ENCODE measurements at regions not wholly inside any gene's neighbourhood (a gene's known extent, or its start where the extent isn't known, plus 50 kb on each side); places are given as distances from the start of the nearest gene placed in this dataset.

DNA sequence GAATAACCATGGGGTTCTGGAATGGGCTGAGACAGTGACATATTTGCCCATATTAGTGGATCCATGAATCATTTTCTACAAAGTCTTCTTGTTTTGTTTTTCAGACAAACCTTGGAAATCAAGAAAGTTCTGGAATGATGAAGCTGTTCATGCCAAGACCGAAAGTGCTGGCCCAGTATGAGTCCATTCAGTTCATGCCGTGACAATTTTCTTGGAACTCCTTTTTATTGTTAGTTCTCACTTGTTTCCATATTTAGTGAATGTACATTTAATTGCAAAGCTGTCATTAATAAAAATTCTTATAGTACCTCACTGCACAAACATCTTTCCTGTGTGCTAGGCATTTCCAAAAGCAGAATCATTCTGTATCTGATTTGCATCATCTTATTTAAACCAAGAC, 100.6 kb upstream of the KCNJ15 start:
- DNase-seq: no peak

DNA sequence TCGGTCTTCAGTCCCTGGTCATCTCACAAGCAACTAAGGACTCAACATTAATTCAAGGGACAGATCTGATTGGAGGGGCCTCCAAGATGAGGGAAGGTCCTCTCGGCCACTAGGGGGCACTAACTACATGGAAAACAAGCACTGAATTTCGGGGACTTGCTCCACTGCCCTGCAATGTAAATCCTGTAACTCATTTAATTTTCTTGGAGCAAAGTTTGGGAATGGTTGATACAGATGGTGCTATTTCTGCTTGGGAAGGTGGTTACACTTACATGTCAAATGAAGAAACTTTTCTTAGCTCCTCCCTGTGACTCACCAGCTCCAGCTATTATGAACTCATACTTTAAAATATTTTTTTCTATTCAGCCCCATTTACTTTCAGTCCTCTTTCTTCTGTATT, 97.4 kb upstream of the KCNJ15 start:
- DNase-seq: peak; percentile 54 to 70

DNA sequence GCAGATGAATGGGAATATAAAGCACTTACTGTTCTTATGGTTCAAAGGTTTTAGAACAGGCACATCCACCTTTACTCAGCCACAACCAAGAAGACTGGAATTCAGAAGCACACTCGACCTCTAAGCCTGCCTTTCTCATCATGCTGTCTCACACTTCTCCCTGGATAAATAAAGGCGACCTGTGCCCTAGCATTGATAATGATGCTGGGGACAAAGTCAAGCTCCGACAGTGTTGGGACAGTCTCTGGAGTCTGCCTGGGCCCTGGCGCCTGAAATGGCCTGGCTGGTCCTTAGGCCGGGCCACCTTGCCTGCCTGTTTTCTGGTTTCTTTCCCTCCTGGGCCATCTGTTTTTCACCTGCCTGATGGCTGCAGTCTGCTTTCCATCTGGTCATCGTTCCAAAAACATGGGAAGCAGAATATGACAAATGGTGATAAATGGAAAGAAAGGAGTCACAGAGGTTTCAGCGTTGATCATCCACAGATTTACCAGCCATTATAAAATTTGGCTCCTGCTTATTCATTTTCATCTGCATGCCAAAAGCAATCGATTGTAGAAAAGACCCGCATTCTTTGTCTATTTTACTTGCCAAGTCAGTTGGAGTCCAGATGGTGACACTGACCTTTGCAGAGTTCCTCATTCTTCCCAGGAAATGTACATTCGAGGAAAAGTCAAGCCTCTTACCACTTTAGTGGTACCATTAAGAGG, 91.2 kb upstream of the KCNJ15 start:
- no peak for DNase-seq

DNA sequence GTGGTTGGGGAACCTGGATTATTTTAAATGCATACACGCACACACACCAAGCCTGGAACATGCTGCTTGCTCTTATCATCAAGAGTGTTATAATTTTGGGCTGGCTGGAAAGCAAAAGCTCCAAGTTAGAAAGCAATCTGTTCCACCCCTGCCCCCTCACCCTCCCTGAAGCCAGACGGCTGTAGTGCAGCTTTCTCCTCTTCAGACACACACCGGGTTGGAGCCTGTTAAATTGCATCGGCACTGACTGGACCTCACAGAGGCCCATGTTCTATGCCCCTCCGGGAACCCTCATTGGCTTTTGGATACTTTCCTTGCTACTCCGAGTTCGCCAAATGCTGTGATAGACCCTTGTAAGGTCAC, 90.6 kb upstream of the KCNJ15 start:
- no peak for DNase-seq

DNA sequence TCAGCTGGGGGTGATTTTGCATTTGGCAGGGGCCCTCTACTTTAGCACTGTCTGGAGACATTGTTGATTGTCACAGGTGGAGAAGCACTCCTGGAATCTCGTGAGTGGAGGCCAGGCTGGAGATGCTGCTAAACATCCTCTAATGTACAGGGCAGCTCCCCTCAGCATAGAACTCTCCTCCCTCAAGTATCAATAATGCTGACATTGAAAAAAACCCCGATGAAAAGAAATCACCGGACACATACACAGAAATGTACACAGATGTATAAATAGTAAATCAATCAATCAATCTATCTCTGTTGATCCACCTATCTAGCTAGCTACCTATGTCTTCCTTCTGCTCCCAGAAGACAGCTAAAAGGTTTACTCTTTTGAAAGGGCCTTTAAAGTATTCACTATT, 89.4 kb upstream of the KCNJ15 start:
- DNase-seq: no peak

DNA sequence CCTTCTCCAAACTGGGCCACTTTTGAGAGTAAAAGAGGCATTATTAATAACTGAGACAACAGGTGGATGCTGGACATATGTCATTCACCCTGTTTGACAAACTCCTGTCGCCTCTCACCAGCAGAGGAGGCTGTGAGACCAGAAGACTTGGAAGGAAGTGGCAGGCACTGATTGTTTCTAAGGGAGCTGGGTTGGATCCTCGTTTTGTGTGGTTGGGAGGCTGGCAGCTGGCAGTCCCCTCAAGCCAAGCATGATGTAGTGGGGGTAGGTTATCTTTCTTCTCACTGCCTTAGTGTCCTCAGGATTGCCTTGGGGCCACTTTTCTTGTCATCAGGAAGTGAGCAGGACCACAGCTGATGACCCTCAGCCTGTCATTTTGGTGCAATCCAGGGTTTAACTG, 86.5 kb upstream of the KCNJ15 start:
- peak; percentile 6 to 21 for DNase-seq

DNA sequence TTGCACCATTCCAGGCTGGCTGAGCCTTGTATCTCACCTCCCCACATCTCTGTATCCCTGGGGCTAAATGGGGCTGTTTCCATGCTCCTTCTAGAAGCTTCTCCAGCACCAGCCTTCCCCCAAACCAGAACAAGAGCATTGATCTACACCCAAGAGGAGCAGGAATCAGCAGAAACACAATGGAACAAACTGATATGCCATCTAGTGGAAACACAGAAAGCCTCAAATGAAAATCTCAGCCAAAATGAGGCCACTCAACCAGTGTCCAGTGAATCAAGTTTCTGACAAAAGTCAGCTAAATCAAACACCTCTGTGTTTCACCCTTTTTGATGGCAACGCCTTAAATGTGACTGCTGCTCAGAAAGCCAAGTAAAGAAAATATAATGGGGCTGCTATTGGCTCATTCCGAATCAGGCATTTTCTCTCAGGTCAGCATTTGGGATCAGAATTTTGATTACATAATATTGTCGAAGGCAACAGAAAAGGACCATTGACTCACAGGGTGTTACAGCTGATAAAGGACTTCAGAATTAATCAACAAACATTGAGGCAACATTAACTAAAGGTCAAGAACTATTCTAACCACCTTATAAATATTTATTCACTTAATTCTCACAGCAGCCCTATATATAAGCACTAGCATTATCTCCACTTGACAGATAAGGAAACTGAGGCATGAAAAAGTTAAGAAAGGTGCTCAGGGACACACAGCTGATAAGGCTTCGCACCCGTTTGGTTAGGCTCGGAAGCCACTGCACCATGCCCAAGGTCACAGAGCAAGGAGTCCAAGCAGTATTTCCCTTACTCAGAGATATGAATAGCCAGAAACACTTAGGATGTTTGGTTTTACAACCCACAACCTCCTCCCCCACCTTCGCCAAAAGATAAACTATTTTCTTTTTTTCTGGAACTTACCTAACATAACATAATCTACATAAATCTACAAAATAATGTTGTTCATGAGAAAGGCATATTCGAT, 85.8 kb upstream of the KCNJ15 start:
- DNase-seq: no peak

DNA sequence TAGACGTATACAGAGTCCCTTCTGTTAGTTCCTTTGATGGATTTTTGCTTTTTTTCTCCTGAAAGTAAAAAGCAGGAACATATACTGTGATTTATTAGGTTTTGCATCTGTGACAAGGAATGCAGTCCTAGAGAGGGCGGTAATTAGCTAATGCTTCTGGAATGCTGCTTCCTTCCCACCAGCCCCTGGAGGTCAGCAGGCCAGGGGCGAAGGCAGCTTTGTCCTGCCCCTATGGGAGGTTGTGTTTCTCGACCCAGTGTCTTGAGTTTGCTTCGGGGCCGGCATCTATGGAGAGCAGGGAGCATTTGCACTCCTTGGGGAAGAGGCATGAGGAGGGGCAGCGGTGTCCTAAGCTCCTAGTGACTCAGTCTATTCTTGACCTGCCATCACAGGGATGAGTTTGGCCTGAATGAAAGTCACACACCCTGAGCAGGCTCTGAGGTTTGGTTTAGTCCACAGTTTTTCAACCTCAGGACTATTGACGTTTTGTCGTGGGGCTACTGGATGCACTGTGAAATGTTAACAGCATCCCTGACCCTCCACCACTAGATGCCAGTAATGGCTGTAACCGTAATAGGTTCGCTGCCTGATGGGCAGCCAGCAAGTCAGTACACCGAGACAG, 85.0 kb upstream of the KCNJ15 start:
- DNase-seq: no peak

DNA sequence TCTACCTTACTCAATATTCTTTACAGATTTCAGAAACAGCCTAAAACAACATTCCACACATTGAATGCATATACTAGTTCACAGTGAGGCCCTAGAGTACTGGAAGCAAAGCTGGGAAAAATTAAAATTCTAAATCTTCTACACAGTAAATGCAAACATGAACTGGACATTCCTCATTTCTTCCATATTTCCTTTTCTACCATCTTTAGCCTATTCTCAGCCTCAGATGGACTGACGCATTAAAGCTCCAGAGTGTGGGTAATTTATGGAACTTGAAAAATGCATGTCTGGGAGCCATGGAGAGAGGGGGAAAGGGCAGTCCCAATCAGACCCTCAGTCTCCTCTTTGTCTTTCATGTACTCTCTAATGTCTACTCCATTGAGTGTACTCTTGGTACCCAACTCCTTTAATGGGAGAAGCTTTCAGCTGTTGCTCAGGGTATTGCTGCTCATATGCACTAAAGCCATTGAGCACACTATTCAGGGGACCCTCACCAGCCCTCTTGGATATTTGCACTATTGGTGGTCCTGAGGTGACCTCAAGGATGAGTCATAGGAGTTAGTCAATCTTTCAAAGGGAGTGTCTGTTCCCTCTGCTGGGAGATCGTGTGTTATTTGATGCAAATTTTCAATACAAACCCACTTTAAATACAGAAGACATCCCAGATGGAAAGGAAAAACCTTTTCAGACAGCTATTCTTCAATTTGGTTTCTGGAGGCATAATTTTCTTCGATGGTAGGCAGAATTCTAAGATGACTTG, 83.3 kb upstream of the KCNJ15 start:
- no peak for DNase-seq

DNA sequence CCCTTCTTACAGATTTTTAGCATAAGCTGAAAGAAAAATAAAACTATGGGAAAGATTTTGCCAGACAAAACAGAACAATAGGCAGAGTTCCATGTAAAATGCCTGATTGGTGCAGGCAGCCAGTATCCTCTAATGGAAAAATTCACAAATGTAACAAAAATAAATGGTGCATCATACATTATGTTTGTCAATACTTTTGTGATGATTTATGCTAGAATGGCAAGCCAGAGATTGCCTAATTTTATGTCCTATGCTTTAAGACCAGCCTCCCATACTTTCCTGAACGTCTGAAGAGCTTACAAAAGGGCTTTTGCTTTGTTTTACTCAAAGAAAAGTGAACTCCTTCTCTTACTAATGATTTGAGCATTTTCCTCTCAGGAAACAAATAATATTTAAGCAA, 81.5 kb upstream of the KCNJ15 start:
- no peak for DNase-seq

DNA sequence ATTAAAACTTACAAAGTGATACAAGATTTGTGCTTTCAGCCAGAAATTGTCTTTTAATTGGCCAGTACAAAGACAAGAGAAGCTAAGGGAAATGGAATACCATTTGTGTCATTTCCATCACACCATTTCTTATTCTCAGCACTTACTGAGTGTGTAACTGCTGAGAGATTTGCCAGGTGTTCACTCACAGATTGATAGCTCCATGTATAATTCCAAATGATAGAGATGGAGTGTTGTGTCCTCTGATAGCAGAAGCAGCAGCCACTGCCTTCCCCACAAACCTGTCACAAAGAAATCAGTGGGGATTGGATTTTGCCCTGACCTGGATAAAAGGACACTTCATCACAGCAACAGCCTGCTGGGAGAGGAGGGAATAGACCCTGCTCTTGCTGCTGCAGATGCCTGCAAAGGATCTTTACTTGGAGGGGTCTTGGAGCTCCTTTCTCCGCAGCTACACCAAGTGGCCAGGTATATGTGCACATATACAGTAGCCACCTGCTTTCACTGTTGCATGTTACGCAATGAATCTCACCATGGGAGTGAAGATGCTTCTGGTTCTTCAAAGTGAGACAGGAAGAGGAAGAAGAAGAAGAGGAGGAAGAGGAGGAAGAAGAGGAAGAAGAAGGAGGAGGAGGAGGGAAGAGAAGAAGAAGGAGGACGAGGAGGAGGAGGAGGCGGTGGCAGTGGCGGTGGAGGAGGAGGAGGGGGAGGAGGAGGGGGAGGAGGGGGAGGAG, 78.7 kb upstream of the KCNJ15 start:
- DNase-seq: no peak

DNA sequence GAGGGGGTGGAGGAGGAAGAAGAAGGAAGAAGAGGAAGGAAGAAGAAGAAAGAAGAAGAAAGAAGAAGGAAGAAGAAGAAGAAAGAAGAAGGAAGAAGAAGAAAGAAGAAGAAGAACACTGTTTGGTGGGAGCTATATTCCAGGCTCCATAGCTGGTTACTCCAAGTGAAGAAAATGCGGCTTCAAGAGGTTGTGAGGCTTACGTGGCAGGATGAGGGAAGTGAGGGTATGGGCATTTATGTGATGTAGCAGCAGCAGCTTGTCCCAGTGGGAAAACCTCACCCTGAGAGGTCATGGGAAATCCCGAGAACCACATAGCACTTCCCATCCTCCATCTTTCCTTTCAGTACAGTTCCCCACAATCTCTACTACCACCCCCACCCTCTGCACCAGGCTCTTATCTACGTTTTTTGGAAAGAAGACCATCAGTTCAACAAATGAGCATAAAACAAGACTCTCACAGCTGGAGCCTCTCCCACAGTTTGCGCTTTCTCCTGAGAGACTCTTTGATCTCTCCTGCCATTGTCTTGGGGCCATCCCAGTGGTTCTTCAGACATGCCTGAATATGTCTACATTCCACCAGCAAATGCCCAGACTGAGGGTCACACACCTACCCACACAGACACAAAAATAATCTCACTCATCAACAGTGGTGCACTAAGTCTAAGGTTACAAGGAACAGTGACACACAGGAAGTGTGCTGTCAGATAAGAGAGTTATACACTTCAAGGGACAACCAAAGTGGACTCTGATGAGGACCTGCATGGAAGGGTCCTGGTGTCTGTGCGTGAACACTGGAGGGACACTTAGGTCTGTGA, 77.9 kb upstream of the KCNJ15 start:
- no peak for DNase-seq

DNA sequence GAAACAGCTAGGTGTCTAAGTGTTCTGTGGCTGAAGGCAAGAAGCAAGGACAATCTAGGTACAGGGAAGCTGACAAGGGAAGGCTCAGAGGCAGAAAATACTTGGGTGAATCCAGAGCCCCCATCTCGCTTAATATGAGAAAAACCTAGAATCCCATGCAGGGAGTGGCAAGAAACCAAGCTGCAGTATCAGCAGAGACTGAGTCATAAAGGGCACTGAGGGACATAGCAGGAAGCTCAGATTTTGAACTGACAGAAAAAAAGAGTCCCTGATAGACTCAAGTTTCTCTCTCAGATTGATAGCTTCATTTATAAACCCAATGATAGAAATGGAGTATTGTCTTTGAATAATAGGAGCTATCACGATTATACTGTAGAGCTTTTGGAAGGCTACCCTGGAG, 77.3 kb upstream of the KCNJ15 start:
- no peak for DNase-seq

DNA sequence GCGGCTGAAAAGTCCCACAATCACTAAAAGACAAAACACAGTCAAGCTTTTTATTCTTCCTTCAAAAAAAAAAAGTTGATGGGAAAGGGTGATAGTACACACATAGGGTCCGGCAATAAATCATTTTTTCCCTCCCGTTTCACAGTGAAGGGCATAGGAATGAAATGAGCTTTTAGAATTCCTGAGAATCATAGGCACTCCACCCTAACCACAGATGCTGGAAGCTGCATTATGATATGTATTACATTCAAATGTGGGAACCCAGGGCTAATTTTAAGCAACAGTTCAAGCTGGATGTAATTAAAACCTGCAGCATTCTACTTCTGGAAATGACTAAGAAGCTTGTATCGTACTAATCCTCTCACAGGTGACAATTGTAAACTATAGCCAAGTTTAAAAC, 75.7 kb upstream of the KCNJ15 start:
- no peak for DNase-seq

DNA sequence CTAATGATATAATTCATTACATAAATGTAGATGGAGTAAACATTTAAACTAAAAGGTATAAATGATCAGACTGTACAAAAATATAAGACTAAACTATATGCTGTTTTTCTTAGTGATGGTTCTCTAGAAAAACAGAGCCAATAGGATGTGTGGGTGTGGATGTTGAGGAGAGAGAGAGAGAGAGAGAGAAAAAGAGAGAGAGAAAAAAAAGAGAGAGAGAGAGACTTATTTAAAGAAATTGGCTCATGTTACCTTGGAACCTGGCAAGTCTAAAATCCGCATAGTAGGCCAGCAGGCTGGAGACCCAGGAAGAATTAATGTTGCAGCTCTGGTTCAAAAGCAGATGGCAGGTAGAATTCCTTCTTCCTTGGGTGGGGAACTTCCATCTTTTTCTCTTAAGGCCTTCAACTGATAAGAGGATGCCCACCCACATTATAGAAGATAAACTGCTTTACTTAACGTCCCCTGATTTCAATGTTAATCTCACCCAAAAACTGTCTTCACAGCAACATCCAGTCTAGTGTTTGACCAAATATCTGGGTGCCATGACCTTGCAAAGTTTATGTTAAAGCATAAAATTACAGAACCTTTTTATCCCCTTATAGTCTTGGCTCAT, 74.3 kb upstream of the KCNJ15 start:
- no peak for DNase-seq

DNA sequence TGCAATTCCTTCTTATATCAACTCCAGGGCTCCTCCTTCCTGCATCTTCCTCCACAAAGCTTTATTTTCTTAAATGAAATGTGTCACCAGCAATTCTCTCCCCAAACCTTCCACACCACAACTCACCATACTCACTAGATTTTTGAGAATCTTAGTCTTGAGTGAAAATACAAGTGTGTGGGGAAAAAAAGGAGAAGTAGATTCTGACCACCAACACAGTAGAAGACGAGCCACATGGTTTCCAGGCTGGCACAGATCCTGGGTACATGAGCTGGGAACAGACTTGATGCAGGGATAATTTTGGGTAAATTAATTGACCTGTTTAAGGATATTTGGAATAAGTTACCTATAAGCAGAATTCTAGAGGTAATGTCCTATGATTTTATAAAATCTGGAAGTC, 72.8 kb upstream of the KCNJ15 start:
- no peak for DNase-seq

DNA sequence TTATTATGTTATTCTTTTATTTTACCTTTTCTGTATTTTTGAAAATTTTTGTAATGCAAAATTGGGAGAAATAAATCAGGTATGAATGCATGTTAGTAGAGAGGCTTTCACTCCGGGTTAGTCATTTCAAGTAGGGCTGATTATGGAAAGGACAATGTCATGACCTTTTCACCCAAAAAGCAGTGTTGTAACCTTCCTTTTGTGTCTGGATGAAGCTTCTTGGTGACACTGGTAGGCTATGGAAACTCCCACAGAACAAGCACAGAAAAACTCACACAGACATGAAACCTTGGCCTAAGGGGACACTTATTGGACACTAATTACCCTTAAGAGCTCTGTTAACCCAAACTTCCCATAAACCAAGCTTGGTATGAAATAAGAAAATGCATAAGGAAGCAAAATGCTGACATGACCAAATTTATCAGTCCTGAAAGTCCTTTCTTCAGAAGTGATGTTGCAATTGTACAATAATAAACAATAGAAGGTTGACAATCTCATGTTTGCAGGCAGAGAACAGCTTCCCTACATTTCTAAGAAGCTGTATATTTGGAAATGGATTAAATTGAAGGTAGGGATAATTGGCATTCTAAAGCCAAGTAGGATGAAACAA, 70.0 kb upstream of the KCNJ15 start:
- DNase-seq: no peak

DNA sequence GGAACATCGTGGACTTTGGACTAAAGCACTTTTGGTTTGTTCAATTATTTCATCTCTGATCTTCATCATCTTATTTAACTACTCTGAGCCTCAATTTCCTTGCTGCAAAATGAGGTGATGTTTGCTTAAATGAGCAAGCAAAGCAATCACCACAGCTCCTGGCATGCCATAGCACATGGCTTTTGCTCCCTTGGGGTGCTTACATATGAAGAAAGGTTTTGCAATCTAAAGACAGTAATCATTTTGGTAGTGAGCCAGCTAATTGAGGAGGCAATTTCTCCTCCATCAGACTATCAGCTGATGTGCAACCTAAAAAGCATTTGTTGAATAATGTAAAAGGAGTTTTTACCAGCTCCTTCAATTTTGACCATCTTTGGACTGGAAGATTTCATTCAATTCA, 68.8 kb upstream of the KCNJ15 start:
- DNase-seq: no peak

DNA sequence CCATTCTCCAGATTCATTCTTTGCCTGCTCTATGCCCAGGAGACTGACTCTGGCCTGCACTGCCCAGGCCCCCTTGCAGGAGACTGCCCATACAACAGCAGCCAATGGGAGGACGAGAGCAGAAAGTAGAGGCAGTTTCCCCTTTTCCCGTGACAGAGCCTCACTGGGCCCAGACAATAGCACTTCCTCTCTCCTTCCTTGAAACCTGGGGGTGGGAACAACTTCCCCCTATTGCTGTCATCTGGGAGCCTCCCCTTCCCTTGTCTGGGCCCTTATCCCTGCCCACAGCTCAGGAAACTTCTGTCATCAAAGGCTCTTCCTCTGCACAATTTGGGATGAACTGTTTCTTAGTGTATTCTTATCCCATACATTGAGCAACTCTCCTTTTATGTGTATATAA, 60.8 kb upstream of the KCNJ15 start:
- DNase-seq: no peak

DNA sequence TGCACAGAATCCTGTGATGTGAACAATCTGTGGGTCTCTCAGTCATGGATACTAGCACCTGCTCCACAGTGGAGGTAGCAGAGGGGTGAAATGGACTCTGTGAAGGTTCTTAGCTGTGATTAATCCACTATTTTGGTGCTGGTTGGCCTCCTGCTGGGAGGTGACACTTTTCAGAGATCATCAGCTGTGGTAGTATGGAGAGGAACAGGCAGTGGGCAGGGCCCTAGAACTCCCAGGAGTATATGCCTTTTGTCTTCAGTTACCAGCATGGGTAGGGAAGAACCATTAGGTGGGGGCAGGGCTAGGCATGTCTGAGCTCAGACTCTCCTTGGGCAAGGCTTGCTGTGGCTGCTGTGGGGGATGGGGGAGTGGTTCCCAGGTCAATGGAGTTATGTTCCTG, 54.0 kb upstream of the KCNJ15 start:
- DNase-seq: no peak

DNA sequence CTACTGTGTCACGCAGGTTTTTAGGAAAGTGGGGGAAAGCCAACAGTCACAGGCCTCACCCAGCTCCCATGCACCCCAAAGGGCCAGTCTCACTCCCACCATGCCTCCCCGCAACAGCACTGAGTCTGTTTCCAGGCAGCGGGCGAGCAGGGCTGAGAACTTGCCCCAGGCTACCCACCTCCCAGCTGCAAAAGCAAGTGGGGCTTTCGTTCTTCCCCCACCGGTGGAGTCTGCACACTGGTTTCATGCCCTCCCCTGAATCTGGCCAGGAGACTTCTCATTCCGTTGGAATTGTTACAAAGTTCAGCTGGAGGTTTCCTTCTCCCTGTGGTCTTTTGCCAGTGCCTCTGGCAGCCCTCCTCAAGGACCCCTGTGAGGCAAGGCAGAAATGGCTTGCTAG, 53.6 kb upstream of the KCNJ15 start:
- no peak for DNase-seq

Data from activated CD4-positive, alpha-beta T cell treated with anti-CD3 and anti-CD28 coated beads, Interleukin-2, amount 50 U/mL, for 48 hours (primary cell).